Activated CD8-positive, alpha-beta T cell treated with anti-CD3 and anti-CD28 coated beads for 36 hours (primary cell): ENCODE measurements at regions not wholly inside any gene's neighbourhood (a gene's known extent, or its start where the extent isn't known, plus 50 kb on each side); places are given as distances from the start of the nearest gene placed in this dataset.

Source experiments
- ATAC-seq: fragments of 200-7000 bp; cut with Tn5 transposase; one replicate; pipeline ENCODE4 v1.10.0; 2021; ENCODE audit warnings: mild to moderate bottlenecking, moderate library complexity
- CTCF ChIA-PET: fragments of 350-600 bp; sonication (Branson Sonifier 250); formaldehyde crosslinking; loops from one replicate; lab custom pipeline; 2021; ENCODE audit warnings: antibody characterized with exemption; lab: Charles Lee
- POLR2A ChIA-PET: fragments of 350-600 bp; sonication (Branson Sonifier 250); formaldehyde crosslinking; loops from one replicate; lab custom pipeline; 2021; ENCODE audit warnings: antibody characterized with exemption; lab: Charles Lee
- DNase-seq: peaks from one replicate; pipeline ENCODE4 v3.0.0-alpha.2; 2020
- H3K27ac Mint-ChIP-seq: one replicate; pipeline ENCODE4 v1.8.0; 2021; ENCODE audit warnings: mild to moderate bottlenecking, mixed read lengths
- H3K27me3 Mint-ChIP-seq: one replicate; pipeline ENCODE4 v1.8.0; 2021; ENCODE audit warnings: mixed read lengths
- H3K36me3 Mint-ChIP-seq: one replicate; pipeline ENCODE4 v1.8.0; 2021; ENCODE audit warnings: low read depth, mixed read lengths
- H3K4me1 Mint-ChIP-seq: one replicate; pipeline ENCODE4 v1.8.0; 2021; ENCODE audit warnings: low read depth, mixed read lengths
- H3K4me3 Mint-ChIP-seq: one replicate; pipeline ENCODE4 v1.8.0; 2021; ENCODE audit warnings: mild to moderate bottlenecking, moderate library complexity, mixed read lengths
- H3K9me3 Mint-ChIP-seq: one replicate; pipeline ENCODE4 v1.8.0; 2021; ENCODE audit warnings: mixed read lengths
- CTCF ChIP-seq: fragments of 200-600 bp; IDR thresholded peaks from one replicate; pipeline ENCODE4 v1.8.0; 2022; ENCODE audit warnings: antibody characterized with exemption, mild to moderate bottlenecking
- intact Hi-C: fragments of 100-400 bp; cut with micrococcal nuclease; formaldehyde crosslinking; loops from one replicate; pipeline ENCODE4 v1.10.0; 2022

- no peak for TF ChIP-seq CTCF
- intact Hi-C loops, result no loop called here
- CTCF ChIA-PET, result no interaction called here
These were observed 204.1 kb upstream of the FAM47C start for GRCh38 chrX:36804066-36804465.

GRCh38 chrX:36844857-36845256 is 163.3 kb upstream of the FAM47C start:
- Mint-ChIP-seq H3K27me3 (no peaks in the 10 kb centered on the region), H3K9me3 (no peaks in the 10 kb centered on the region), H3K27ac (no peak overlapping the region), H3K36me3 (no peaks in the 10 kb centered on the region), H3K4me3 (no peak overlapping the region), H3K4me1 (no peaks in the 10 kb centered on the region)
- CTCF ChIA-PET, result no interaction called here
- intact Hi-C loops, result no loop called here
- DNase-seq (no peak), ATAC-seq (no peak)
- no peak for TF ChIP-seq CTCF
- POLR2A ChIA-PET, result no interaction called here

More at GRCh38 chrX:36804066-36804465, 204.1 kb upstream of the FAM47C start:
- ATAC-seq, result no peak
- POLR2A ChIA-PET, result no interaction called here
- Mint-ChIP-seq H3K4me3 (no peak overlapping the region), H3K9me3 (no peaks in the 10 kb centered on the region), H3K27ac (no peak overlapping the region), H3K27me3 (no peaks in the 10 kb centered on the region), H3K36me3 (no peaks in the 10 kb centered on the region), H3K4me1 (no peaks in the 10 kb centered on the region)
- DNase-seq, result no peak

- H3K4me1 Mint-ChIP-seq, result no peaks in the 10 kb centered on the region
- ChIA-PET POLR2A (no interaction called here), CTCF (no interaction called here)
- intact Hi-C loops, result no loop called here
- no peak overlapping the region for H3K27ac Mint-ChIP-seq
- no peak for ATAC-seq
- no peaks in the 10 kb centered on the region for H3K36me3 Mint-ChIP-seq
- H3K9me3 Mint-ChIP-seq, result peaks cover 1% of the 10 kb centered on the region
- no peak for TF ChIP-seq CTCF
- no peak overlapping the region for H3K4me3 Mint-ChIP-seq
- DNase-seq, result no peak
- H3K27me3 Mint-ChIP-seq, result no peaks in the 10 kb centered on the region
These were observed 160.7 kb upstream of the FAM47C start for GRCh38 chrX:36847496-36847895.

GRCh38 chrX:36849407-36849806 is 158.8 kb upstream of the FAM47C start:
- DNase-seq, result no peak
- Mint-ChIP-seq H3K9me3 (peaks cover 1% of the 10 kb centered on the region), H3K27ac (no peak overlapping the region), H3K27me3 (no peaks in the 10 kb centered on the region), H3K36me3 (no peaks in the 10 kb centered on the region), H3K4me1 (no peaks in the 10 kb centered on the region), H3K4me3 (no peak overlapping the region)
- intact Hi-C loops, result no loop called here
- CTCF ChIA-PET, result no interaction called here
- no peak for ATAC-seq
- POLR2A ChIA-PET, result no interaction called here
- TF ChIP-seq CTCF, result no peak

- ATAC-seq, result no peak
- POLR2A ChIA-PET, result no interaction called here
These were observed 151.3 kb upstream of the FAM47C start for GRCh38 chrX:36856849-36857248.

More at GRCh38 chrX:36856849-36857248, 151.3 kb upstream of the FAM47C start:
- DNase-seq, result no peak
- CTCF ChIA-PET, result no interaction called here
- no peak for TF ChIP-seq CTCF
- H3K4me1 Mint-ChIP-seq, result no peaks in the 10 kb centered on the region
- H3K27me3 Mint-ChIP-seq, result no peaks in the 10 kb centered on the region
- no peaks in the 10 kb centered on the region for H3K36me3 Mint-ChIP-seq
- no peak overlapping the region for H3K4me3 Mint-ChIP-seq
- intact Hi-C loops, result no loop called here
- H3K9me3 Mint-ChIP-seq, result peaks cover 1% of the 10 kb centered on the region
- H3K27ac Mint-ChIP-seq, result no peak overlapping the region
